HG03108 (cell line): ENCODE measurements at regions not wholly inside any gene's neighbourhood (a gene's known extent, or its start where the extent isn't known, plus 50 kb on each side); places are given as distances from the start of the nearest gene placed in this dataset.
"Not testable (repeated sequence)": the region's sequence is repeated elsewhere in the genome, so short reads cannot be mapped to it uniquely, and the experiment has no call there.

Source experiments
- ATAC-seq: cut with Tn5 transposase; IDR thresholded peaks from one replicate; pipeline ENCODE4 v1.9.1; 2021; ENCODE audit warnings: moderate library complexity; ENCODE audit not compliant: unreplicated experiment

- no peak for ATAC-seq
Observed at GRCh38 chr7:142637240-142637639, 112.0 kb upstream of the PRSS1 start.

GRCh38 chr7:142636751-142637150 lies 112.5 kb upstream of the PRSS1 start:
- ATAC-seq, result no peak

- ATAC-seq, result not testable (repeated sequence)
Observed at GRCh38 chr7:142636107-142636506, 113.2 kb upstream of the PRSS1 start.

GRCh38 chr7:142632271-142633134 lies 116.8 kb upstream of the PRSS1 start:
- peak; percentile 89 for ATAC-seq

GRCh38 chr7:142629588-142630260 lies 119.5 kb upstream of the PRSS1 start:
- no peak for ATAC-seq

GRCh38 chr7:142628945-142629344 lies 120.3 kb upstream of the PRSS1 start:
- no peak for ATAC-seq

GRCh38 chr7:142627223-142627622 lies 122.0 kb upstream of the PRSS1 start:
- ATAC-seq, result not testable (repeated sequence)

- no peak for ATAC-seq
Observed at GRCh38 chr7:142626420-142627035, 122.7 kb upstream of the PRSS1 start.

GRCh38 chr7:142625216-142625615 lies 124.1 kb upstream of the PRSS1 start:
- not testable (repeated sequence) for ATAC-seq

GRCh38 chr7:142620402-142620801 lies 128.9 kb upstream of the PRSS1 start:
- ATAC-seq, result no peak

GRCh38 chr7:142618655-142619351 lies 130.5 kb upstream of the PRSS1 start:
- no peak for ATAC-seq

GRCh38 chr7:142616842-142617241 lies 132.4 kb upstream of the PRSS1 start:
- no peak for ATAC-seq

GRCh38 chr7:142616121-142616643 lies 133.1 kb upstream of the PRSS1 start:
- no peak for ATAC-seq

- ATAC-seq, result no peak
Observed at GRCh38 chr7:142615508-142615907, 133.8 kb upstream of the PRSS1 start.

- ATAC-seq, result no peak
Observed at GRCh38 chr7:142614116-142614515, 135.2 kb upstream of the PRSS1 start.

GRCh38 chr7:142612237-142612881 lies 136.9 kb upstream of the PRSS1 start:
- no peak for ATAC-seq

GRCh38 chr7:142611566-142612236 lies 137.6 kb upstream of the PRSS1 start:
- ATAC-seq, result no peak

- ATAC-seq, result no peak
Observed at GRCh38 chr7:142608630-142609428, 140.4 kb upstream of the PRSS1 start.

GRCh38 chr7:142607351-142607750 lies 141.9 kb upstream of the PRSS1 start:
- no peak for ATAC-seq
